Gastrocnemius medialis (tissue), 4 donors: ENCODE measurements at regions not wholly inside any gene's neighbourhood (a gene's known extent, or its start where the extent isn't known, plus 50 kb on each side); places are given as distances from the start of the nearest gene placed in this dataset.

Experiments
- POLR2A ChIP-seq, 2 donors: fragments of 450-650 bp; IDR thresholded peaks; one replicate each; pipeline ENCODE4 v1.6.1; 2017; ENCODE audit warnings: antibody characterized with exemption in 2 of 2, mild to moderate bottlenecking in 2 of 2, moderate library complexity in 2 of 2
- TF ChIP-seq, protein P1 (sequence below), 5 experiments: fragments of 450-650 bp in 3 of 5; fragments of 200-600 bp in 2 of 5; sonication (generic) in 2 of 5; IDR thresholded peaks in 4 of 5; conservative IDR thresholded peaks in 1 of 5; 1 replicate in 4 of 5; 2 replicates in 1 of 5; pipeline ENCODE4 v1.5.1; 2016 to 2019; ENCODE audit warnings: antibody characterized with exemption in 5 of 5, mild to moderate bottlenecking in 3 of 5, moderate library complexity in 3 of 5

- TF ChIP-seq POLR2A (IDR thresholded peaks at IDR 0.05) = no peak
- TF ChIP-seq, protein P1, sequence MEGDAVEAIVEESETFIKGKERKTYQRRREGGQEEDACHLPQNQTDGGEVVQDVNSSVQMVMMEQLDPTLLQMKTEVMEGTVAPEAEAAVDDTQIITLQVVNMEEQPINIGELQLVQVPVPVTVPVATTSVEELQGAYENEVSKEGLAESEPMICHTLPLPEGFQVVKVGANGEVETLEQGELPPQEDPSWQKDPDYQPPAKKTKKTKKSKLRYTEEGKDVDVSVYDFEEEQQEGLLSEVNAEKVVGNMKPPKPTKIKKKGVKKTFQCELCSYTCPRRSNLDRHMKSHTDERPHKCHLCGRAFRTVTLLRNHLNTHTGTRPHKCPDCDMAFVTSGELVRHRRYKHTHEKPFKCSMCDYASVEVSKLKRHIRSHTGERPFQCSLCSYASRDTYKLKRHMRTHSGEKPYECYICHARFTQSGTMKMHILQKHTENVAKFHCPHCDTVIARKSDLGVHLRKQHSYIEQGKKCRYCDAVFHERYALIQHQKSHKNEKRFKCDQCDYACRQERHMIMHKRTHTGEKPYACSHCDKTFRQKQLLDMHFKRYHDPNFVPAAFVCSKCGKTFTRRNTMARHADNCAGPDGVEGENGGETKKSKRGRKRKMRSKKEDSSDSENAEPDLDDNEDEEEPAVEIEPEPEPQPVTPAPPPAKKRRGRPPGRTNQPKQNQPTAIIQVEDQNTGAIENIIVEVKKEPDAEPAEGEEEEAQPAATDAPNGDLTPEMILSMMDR (IDR thresholded peaks at IDR 0.05 in 4 of 5, conservative IDR thresholded peaks at IDR 0.05 in 1 of 5) = no peak
These were observed 371.5 kb downstream of the PRELID2 start for GRCh38 chr5:145463634-145464033.
